ENCODE measurements at regions not wholly inside any gene's neighbourhood (a gene's known extent, or its start where the extent isn't known, plus 50 kb on each side); places are given as distances from the start of the nearest gene placed in this dataset.

DNA sequence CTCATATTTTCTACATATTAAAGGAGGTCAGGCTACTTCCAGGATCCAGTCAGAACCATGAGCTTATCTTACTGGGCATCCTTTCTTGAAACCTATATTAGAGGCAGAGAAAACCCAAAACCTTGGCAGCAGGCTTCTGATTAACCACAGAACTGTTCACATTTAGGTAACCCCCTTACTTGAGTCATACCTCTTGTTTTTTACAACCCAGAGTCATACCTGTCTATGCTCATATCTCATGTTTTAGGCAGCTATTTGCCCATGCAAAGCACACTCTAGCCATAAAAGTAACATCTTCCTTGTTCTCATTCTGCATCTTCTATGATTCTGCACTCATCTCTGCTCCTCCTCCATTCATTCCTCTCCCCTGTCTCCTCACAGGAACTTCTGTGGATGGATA is 138.0 kb upstream of the SMIM31 start:
- H3K79me2 ChIP-seq (ENCODE audit: control insufficient read depth, insufficient read depth, low read length) = no peaks in the 10 kb centered on the region
- H3K79me1 ChIP-seq (ENCODE audit: low read length) = no peaks in the 10 kb centered on the region

DNA sequence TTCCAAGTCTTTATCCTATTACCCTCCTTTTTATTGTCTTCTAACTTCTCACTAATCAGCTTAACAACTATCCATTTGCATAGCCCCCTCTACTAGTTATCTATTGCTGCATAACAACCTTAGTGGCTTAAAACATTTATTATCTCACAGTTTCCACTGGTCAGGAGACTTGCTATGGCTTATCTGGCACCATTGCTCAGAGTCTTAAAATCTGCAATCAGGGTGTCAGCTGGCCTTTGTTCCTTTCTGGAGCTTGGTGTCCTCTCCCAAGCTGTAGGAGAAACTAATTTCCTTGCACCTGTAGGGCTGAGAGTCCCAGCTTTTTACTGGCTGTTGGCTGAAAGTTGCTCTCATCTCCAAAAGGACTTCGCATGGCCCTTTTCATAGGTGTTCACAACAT is 137.0 kb upstream of the SMIM31 start:
- no peak overlapping the region for H3K4me2 ChIP-seq (ENCODE audit: low read length)
- H3K18ac ChIP-seq (ENCODE audit: low read length) = no peak overlapping the region
- H3K79me2 ChIP-seq (ENCODE audit: control insufficient read depth, insufficient read depth, low read length) = no peaks in the 10 kb centered on the region

More for the DNA sequence above, 138.0 kb upstream of the SMIM31 start:
- Histone ChIP-seq H3K36me3 (ENCODE audit: control insufficient read depth, insufficient read depth, low read length) (no peaks in the 10 kb centered on the region), H3K23ac (ENCODE audit: low read length) (no peak overlapping the region), H3K18ac (ENCODE audit: low read length) (no peak overlapping the region), H2BK120ac (ENCODE audit: low read depth, low read length) (no peak overlapping the region), H4K5ac (ENCODE audit: low read length) (no peak overlapping the region), H3K27me3 (ENCODE audit: insufficient read depth, low read length, poor library complexity) (no peaks in the 10 kb centered on the region), H3K27ac (ENCODE audit: low read depth, low read length) (no peak overlapping the region), H3K4ac (ENCODE audit: low read depth, low read length) (no peak overlapping the region), H2AK5ac (ENCODE audit: low read length) (no peak overlapping the region), H2BK5ac (ENCODE audit: low read length) (no peak overlapping the region), H3K4me1 (ENCODE audit: control insufficient read depth, low read depth, low read length) (no peaks in the 10 kb centered on the region), H3K9ac (ENCODE audit: low read length) (no peak overlapping the region), H3K56ac (ENCODE audit: low read length) (no peak overlapping the region), H3K4me2 (ENCODE audit: low read length) (no peak overlapping the region), H2BK15ac (replicated peaks; ENCODE audit: low read depth) (no peak overlapping the region), H3K4me3 (ENCODE audit: low read length) (no peak overlapping the region), H4K8ac (ENCODE audit: low read depth, low read length) (no peak overlapping the region)
- no peak for DNase-seq

DNA sequence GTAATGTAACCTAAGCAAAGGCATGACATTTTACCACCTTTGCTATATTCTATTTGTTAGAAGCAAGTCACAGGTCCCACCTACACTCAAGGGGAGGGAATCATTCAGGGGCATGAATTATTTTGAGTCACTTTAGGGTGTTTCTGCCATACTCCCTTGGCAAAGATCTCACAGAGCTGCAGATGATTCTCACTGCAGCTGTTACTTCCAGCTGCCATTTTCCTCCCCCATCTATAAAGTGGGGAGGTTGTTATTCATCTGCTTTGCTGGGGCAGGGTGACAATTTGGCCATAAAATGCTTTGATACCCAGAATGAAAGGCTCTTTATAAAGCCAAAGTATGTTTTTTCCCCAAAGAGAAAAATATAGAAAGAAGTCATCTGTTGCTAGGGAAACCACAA is 136.5 kb upstream of the SMIM31 start:
- no peak overlapping the region for H2BK15ac ChIP-seq (replicated peaks; ENCODE audit: low read depth)
- no peaks in the 10 kb centered on the region for H3K27me3 ChIP-seq (ENCODE audit: insufficient read depth, low read length, poor library complexity)
- no peak overlapping the region for H2BK120ac ChIP-seq (ENCODE audit: low read depth, low read length)
- no peaks in the 10 kb centered on the region for H3K79me2 ChIP-seq (ENCODE audit: control insufficient read depth, insufficient read depth, low read length)
- no peak overlapping the region for H3K18ac ChIP-seq (ENCODE audit: low read length)
- no peaks in the 10 kb centered on the region for H3K36me3 ChIP-seq (ENCODE audit: control insufficient read depth, insufficient read depth, low read length)
- H3K79me1 ChIP-seq (ENCODE audit: low read length) = no peaks in the 10 kb centered on the region
- H3K27ac ChIP-seq (ENCODE audit: low read depth, low read length) = peak overlapping the region; percentile 33
- no peak overlapping the region for H4K8ac ChIP-seq (ENCODE audit: low read depth, low read length)
- no peak overlapping the region for H3K9ac ChIP-seq (ENCODE audit: low read length)
- H3K4me2 ChIP-seq (ENCODE audit: low read length) = no peak overlapping the region
- H3K4me1 ChIP-seq (ENCODE audit: control insufficient read depth, low read depth, low read length) = no peaks in the 10 kb centered on the region
- H3K23ac ChIP-seq (ENCODE audit: low read length) = no peak overlapping the region
- H4K5ac ChIP-seq (ENCODE audit: low read length) = no peak overlapping the region
- DNase-seq = no peak
- H3K4me3 ChIP-seq (ENCODE audit: low read length) = no peak overlapping the region
- H2AK5ac ChIP-seq (ENCODE audit: low read length) = no peak overlapping the region
- no peak overlapping the region for H3K56ac ChIP-seq (ENCODE audit: low read length)
- H3K4ac ChIP-seq (ENCODE audit: low read depth, low read length) = no peak overlapping the region
- no peak overlapping the region for H2BK5ac ChIP-seq (ENCODE audit: low read length)

More for the DNA sequence above, 137.0 kb upstream of the SMIM31 start:
- WGBS (ENCODE audit: extremely low coverage, insufficient coverage, low lambda C conversion rate) = no CpG with 5 or more reads among the region's 1 CpG
- Histone ChIP-seq H3K4me1 (ENCODE audit: control insufficient read depth, low read depth, low read length) (no peaks in the 10 kb centered on the region), H2BK120ac (ENCODE audit: low read depth, low read length) (no peak overlapping the region), H3K27me3 (ENCODE audit: insufficient read depth, low read length, poor library complexity) (no peaks in the 10 kb centered on the region), H3K9ac (ENCODE audit: low read length) (no peak overlapping the region), H3K4me3 (ENCODE audit: low read length) (no peak overlapping the region), H4K8ac (ENCODE audit: low read depth, low read length) (no peak overlapping the region), H3K23ac (ENCODE audit: low read length) (no peak overlapping the region), H4K5ac (ENCODE audit: low read length) (no peak overlapping the region), H3K4ac (ENCODE audit: low read depth, low read length) (no peak overlapping the region), H3K79me1 (ENCODE audit: low read length) (no peaks in the 10 kb centered on the region), H2BK15ac (replicated peaks; ENCODE audit: low read depth) (no peak overlapping the region), H2BK5ac (ENCODE audit: low read length) (no peak overlapping the region), H3K56ac (ENCODE audit: low read length) (no peak overlapping the region), H2AK5ac (ENCODE audit: low read length) (no peak overlapping the region), H3K36me3 (ENCODE audit: control insufficient read depth, insufficient read depth, low read length) (no peaks in the 10 kb centered on the region), H3K27ac (ENCODE audit: low read depth, low read length) (no peak overlapping the region)
- DNase-seq = peak; percentile 79

DNA sequence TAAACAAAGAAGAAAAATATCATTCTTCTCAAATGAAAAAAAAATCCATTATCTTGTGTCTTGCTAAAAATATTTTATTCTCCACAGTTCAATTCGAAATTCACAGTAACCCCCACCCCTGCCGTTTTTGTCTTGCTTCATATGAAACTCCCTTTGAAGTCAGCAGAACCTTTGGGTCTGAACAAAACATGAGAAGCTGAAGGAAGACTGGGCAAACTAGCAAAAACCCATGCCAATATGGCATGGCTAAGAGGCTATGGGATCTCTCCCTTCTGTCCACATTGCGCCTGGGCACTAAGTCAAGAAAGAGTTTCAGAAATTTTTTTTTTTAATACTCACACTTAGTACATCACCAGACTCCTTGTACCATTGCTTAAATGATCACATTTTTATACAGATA is 136.0 kb upstream of the SMIM31 start:
- H3K36me3 ChIP-seq (ENCODE audit: control insufficient read depth, insufficient read depth, low read length) = no peaks in the 10 kb centered on the region
- no peak overlapping the region for H2BK15ac ChIP-seq (replicated peaks; ENCODE audit: low read depth)
- no peaks in the 10 kb centered on the region for H3K4me1 ChIP-seq (ENCODE audit: control insufficient read depth, low read depth, low read length)
- no peak overlapping the region for H2BK120ac ChIP-seq (ENCODE audit: low read depth, low read length)
- no peak overlapping the region for H3K18ac ChIP-seq (ENCODE audit: low read length)
- no peak overlapping the region for H2BK5ac ChIP-seq (ENCODE audit: low read length)
- H2AK5ac ChIP-seq (ENCODE audit: low read length) = no peak overlapping the region
- no CpG with 5 or more reads among the region's 3 CpGs for WGBS (ENCODE audit: extremely low coverage, insufficient coverage, low lambda C conversion rate)
- H3K79me1 ChIP-seq (ENCODE audit: low read length) = no peaks in the 10 kb centered on the region
- H3K27ac ChIP-seq (ENCODE audit: low read depth, low read length) = no peak overlapping the region
- no peak overlapping the region for H3K23ac ChIP-seq (ENCODE audit: low read length)
- no peak overlapping the region for H3K9ac ChIP-seq (ENCODE audit: low read length)
- H3K4me2 ChIP-seq (ENCODE audit: low read length) = no peak overlapping the region
- H3K27me3 ChIP-seq (ENCODE audit: insufficient read depth, low read length, poor library complexity) = no peaks in the 10 kb centered on the region
- DNase-seq = no peak
- no peak overlapping the region for H4K8ac ChIP-seq (ENCODE audit: low read depth, low read length)
- no peak overlapping the region for H3K4ac ChIP-seq (ENCODE audit: low read depth, low read length)
- H3K79me2 ChIP-seq (ENCODE audit: control insufficient read depth, insufficient read depth, low read length) = no peaks in the 10 kb centered on the region
- no peak overlapping the region for H3K4me3 ChIP-seq (ENCODE audit: low read length)
- H3K56ac ChIP-seq (ENCODE audit: low read length) = no peak overlapping the region
- no peak overlapping the region for H4K5ac ChIP-seq (ENCODE audit: low read length)

DNA sequence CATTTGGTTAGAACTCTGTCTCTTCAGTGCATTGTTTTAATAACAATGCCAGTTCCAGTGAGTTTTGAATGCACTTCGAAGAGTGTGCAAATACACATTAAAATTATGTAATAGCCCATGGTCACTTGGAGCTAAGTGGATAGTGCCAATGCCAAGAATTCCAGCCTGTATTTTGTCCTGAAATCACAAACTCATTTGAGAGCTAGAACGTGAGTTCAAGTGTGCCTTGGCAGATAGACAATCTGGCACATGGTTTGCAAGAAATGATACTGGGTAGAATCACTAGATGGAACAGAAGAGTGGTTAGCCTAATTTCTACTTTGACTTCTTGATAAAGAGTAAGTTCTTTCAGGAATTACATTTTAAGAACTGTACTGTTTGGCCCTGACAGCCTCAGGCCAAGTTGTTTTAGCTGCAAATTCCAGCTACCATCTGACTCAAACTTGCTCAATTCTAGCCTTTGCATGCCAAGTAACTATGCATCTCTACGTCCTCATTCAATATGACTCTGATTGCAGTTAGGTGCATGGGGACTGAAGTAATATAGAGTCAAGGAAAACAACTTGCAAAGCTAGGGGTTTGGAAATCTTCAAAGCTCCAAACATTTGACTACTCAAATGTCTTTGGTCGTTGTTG is 131.9 kb upstream of the SMIM31 start:
- H3K9ac ChIP-seq (ENCODE audit: low read length) = no peak overlapping the region
- no peak overlapping the region for H2BK120ac ChIP-seq (ENCODE audit: low read depth, low read length)
- H4K8ac ChIP-seq (ENCODE audit: low read depth, low read length) = no peak overlapping the region
- H3K79me1 ChIP-seq (ENCODE audit: low read length) = no peaks in the 10 kb centered on the region
- H3K36me3 ChIP-seq (ENCODE audit: control insufficient read depth, insufficient read depth, low read length) = no peaks in the 10 kb centered on the region
- H2AK5ac ChIP-seq (ENCODE audit: low read length) = no peak overlapping the region
- no peak overlapping the region for H3K56ac ChIP-seq (ENCODE audit: low read length)
- no peaks in the 10 kb centered on the region for H3K4me1 ChIP-seq (ENCODE audit: control insufficient read depth, low read depth, low read length)
- no peak overlapping the region for H3K27ac ChIP-seq (ENCODE audit: low read depth, low read length)
- no peaks in the 10 kb centered on the region for H3K27me3 ChIP-seq (ENCODE audit: insufficient read depth, low read length, poor library complexity)
- H4K5ac ChIP-seq (ENCODE audit: low read length) = no peak overlapping the region
- H2BK15ac ChIP-seq (replicated peaks; ENCODE audit: low read depth) = no peak overlapping the region
- H3K18ac ChIP-seq (ENCODE audit: low read length) = no peak overlapping the region
- no peak overlapping the region for H2BK5ac ChIP-seq (ENCODE audit: low read length)
- H3K4me2 ChIP-seq (ENCODE audit: low read length) = no peak overlapping the region
- H3K79me2 ChIP-seq (ENCODE audit: control insufficient read depth, insufficient read depth, low read length) = no peaks in the 10 kb centered on the region
- H3K4ac ChIP-seq (ENCODE audit: low read depth, low read length) = no peak overlapping the region
- no CpG with 5 or more reads among the region's 4 CpGs for WGBS (ENCODE audit: extremely low coverage, insufficient coverage, low lambda C conversion rate)
- H3K23ac ChIP-seq (ENCODE audit: low read length) = no peak overlapping the region
- DNase-seq = no peak
- H3K4me3 ChIP-seq (ENCODE audit: low read length) = no peak overlapping the region

DNA sequence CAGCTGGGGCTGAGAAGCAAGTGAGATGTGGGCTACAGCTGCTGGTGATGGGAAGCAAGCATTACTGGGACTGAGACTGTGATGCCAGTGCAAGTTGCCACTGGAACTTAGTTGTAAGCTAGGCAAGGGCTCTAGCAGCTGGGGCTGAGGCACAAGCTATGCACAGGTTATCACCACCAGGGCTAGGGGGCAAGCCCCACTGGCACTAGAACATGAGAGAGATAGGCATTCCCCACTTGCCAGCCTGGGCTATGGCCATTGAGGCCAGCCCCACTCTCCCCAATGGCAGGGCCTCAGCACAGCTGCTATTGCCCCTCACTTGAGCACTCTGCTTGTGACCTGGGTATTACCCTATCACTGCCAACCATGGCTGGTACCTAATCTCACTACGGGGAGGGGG is 130.8 kb upstream of the SMIM31 start:
- H2AK5ac ChIP-seq (ENCODE audit: low read length) = no peak overlapping the region
- no peak overlapping the region for H3K27ac ChIP-seq (ENCODE audit: low read depth, low read length)
- H3K27me3 ChIP-seq (ENCODE audit: insufficient read depth, low read length, poor library complexity) = no peaks in the 10 kb centered on the region
- no peak overlapping the region for H3K4ac ChIP-seq (ENCODE audit: low read depth, low read length)
- no peak overlapping the region for H3K4me3 ChIP-seq (ENCODE audit: low read length)
- H2BK5ac ChIP-seq (ENCODE audit: low read length) = no peak overlapping the region
- no peak overlapping the region for H3K23ac ChIP-seq (ENCODE audit: low read length)
- no peak overlapping the region for H2BK15ac ChIP-seq (replicated peaks; ENCODE audit: low read depth)
- H3K9ac ChIP-seq (ENCODE audit: low read length) = no peak overlapping the region
- no peak overlapping the region for H3K56ac ChIP-seq (ENCODE audit: low read length)
- DNase-seq = no peak
- H3K4me1 ChIP-seq (ENCODE audit: control insufficient read depth, low read depth, low read length) = no peaks in the 10 kb centered on the region
- no peak overlapping the region for H4K8ac ChIP-seq (ENCODE audit: low read depth, low read length)
- no peak overlapping the region for H3K4me2 ChIP-seq (ENCODE audit: low read length)
- H3K36me3 ChIP-seq (ENCODE audit: control insufficient read depth, insufficient read depth, low read length) = no peaks in the 10 kb centered on the region
- WGBS (ENCODE audit: extremely low coverage, insufficient coverage, low lambda C conversion rate) = no CpG with 5 or more reads among the region's 1 CpG
- H3K79me2 ChIP-seq (ENCODE audit: control insufficient read depth, insufficient read depth, low read length) = no peaks in the 10 kb centered on the region
- H3K79me1 ChIP-seq (ENCODE audit: low read length) = no peaks in the 10 kb centered on the region
- H2BK120ac ChIP-seq (ENCODE audit: low read depth, low read length) = no peak overlapping the region
- no peak overlapping the region for H4K5ac ChIP-seq (ENCODE audit: low read length)
- no peak overlapping the region for H3K18ac ChIP-seq (ENCODE audit: low read length)
